Astrocyte (in vitro differentiated cells and primary cell): ENCODE measurements at regions not wholly inside any gene's neighbourhood (a gene's known extent, or its start where the extent isn't known, plus 50 kb on each side); places are given as distances from the start of the nearest gene placed in this dataset.

Source experiments
- DNase-seq: peaks from one replicate; pipeline ENCODE4 v3.0.0-alpha.2; 2010; ENCODE audit warnings: low read depth
- FAIRE-seq: peaks from 2 replicates; lab custom pipeline; 2011; peaks lifted over from hg19 to GRCh38; lab: Jason Lieb, UNC
- H2AFZ ChIP-seq: 2 replicates; pipeline ENCODE4 v1.6.0; 2012; ENCODE audit warnings: low read depth, low read length, inconsistent platforms
- H3K27ac ChIP-seq: 2 replicates; pipeline ENCODE4 v1.5.1; 2011; ENCODE audit warnings: low read depth, low read length, inconsistent platforms
- H3K27me3 ChIP-seq: 2 replicates; pipeline ENCODE4 v1.6.0; 2011; ENCODE audit warnings: low read length, inconsistent platforms; ENCODE audit not compliant: insufficient read depth
- H3K36me3 ChIP-seq: 2 replicates; pipeline ENCODE4 v1.5.1; 2011; ENCODE audit warnings: low read length, inconsistent platforms; ENCODE audit not compliant: insufficient read depth
- H3K4me1 ChIP-seq: 2 replicates; pipeline ENCODE4 v1.5.1; 2011; ENCODE audit warnings: low read length, inconsistent platforms; ENCODE audit not compliant: insufficient read depth
- H3K4me2 ChIP-seq: 2 replicates; pipeline ENCODE4 v1.6.0; 2012; ENCODE audit warnings: low read length, inconsistent platforms
- H3K4me3 ChIP-seq: 2 replicates; pipeline ENCODE4 v1.5.1; 2011; ENCODE audit warnings: low read depth, mild to moderate bottlenecking, low read length, inconsistent platforms; ENCODE audit not compliant: insufficient read depth
- H3K79me2 ChIP-seq: 2 replicates; pipeline ENCODE4 v1.6.0; 2012; ENCODE audit warnings: mild to moderate bottlenecking, low read length, inconsistent platforms; ENCODE audit not compliant: insufficient read depth
- H3K9ac ChIP-seq: 2 replicates; pipeline ENCODE4 v1.6.0; 2012; ENCODE audit warnings: mild to moderate bottlenecking, low read length, inconsistent platforms
- H3K9me3 ChIP-seq: 2 replicates; pipeline ENCODE4 v1.5.1; 2012; ENCODE audit warnings: low read depth, mild to moderate bottlenecking, low read length, inconsistent platforms; ENCODE audit not compliant: insufficient read depth
- H4K20me1 ChIP-seq: 2 replicates; pipeline ENCODE4 v1.6.0; 2012; ENCODE audit warnings: low read length, inconsistent platforms; ENCODE audit not compliant: insufficient read depth
- H3K27ac Mint-ChIP-seq: one replicate; pipeline ENCODE4 v1.8.0; 2021; ENCODE audit warnings: mild to moderate bottlenecking, mixed read lengths; ENCODE audit not compliant: unreplicated experiment
- H3K27me3 Mint-ChIP-seq: one replicate; pipeline ENCODE4 v1.8.0; 2021; ENCODE audit warnings: low read depth, mixed read lengths; ENCODE audit not compliant: unreplicated experiment
- H3K36me3 Mint-ChIP-seq: one replicate; pipeline ENCODE4 v1.8.0; 2021; ENCODE audit warnings: low read depth, mixed read lengths; ENCODE audit not compliant: unreplicated experiment
- H3K4me1 Mint-ChIP-seq: one replicate; pipeline ENCODE4 v1.8.0; 2021; ENCODE audit warnings: low read depth, mixed read lengths; ENCODE audit not compliant: unreplicated experiment
- H3K4me3 Mint-ChIP-seq: one replicate; pipeline ENCODE4 v1.8.0; 2021; ENCODE audit warnings: mild to moderate bottlenecking, moderate library complexity, mixed read lengths; ENCODE audit not compliant: unreplicated experiment
- H3K9me3 Mint-ChIP-seq: one replicate; pipeline ENCODE4 v1.8.0; 2021; ENCODE audit warnings: mild to moderate bottlenecking, mixed read lengths; ENCODE audit not compliant: unreplicated experiment
- CTCF ChIP-seq: IDR thresholded peaks from 2 replicates; pipeline ENCODE4 v1.5.1; 2011; ENCODE audit warnings: low read depth, mild to moderate bottlenecking, inconsistent platforms, low read length, moderate library complexity; ENCODE audit not compliant: insufficient read depth
- EZH2 ChIP-seq: IDR thresholded peaks from 2 replicates; pipeline ENCODE4 v1.6.1; 2012; ENCODE audit warnings: mild to moderate bottlenecking, low read length, inconsistent platforms; ENCODE audit not compliant: insufficient read depth

GRCh38 chr3:492586-493316 lies 296.2 kb downstream of the CHL1 start:
- Mint-ChIP-seq H3K4me3 (no peak overlapping the region), H3K4me1 (no peaks in the 10 kb centered on the region), H3K36me3 (no peaks in the 10 kb centered on the region), H3K27ac (no peak overlapping the region), H3K9me3 (no peaks in the 10 kb centered on the region), H3K27me3 (no peaks in the 10 kb centered on the region)
- Histone ChIP-seq H3K9me3 (peaks cover 3% of the 10 kb centered on the region), H3K4me1 (no peaks in the 10 kb centered on the region), H2AFZ (no peak overlapping the region), H3K4me3 (no peak overlapping the region), H3K27me3 (no peaks in the 10 kb centered on the region), H4K20me1 (no peaks in the 10 kb centered on the region), H3K9ac (no peak overlapping the region), H3K27ac (no peak overlapping the region), H3K4me2 (no peak overlapping the region), H3K36me3 (no peaks in the 10 kb centered on the region), H3K79me2 (no peaks in the 10 kb centered on the region)
- FAIRE-seq: no peak
- DNase-seq: no peak
- TF ChIP-seq EZH2 (no peak), CTCF (no peak)

GRCh38 chr3:494190-494589 lies 297.6 kb downstream of the CHL1 start:
- Mint-ChIP-seq H3K4me1 (no peaks in the 10 kb centered on the region), H3K9me3 (no peaks in the 10 kb centered on the region), H3K27ac (no peak overlapping the region), H3K4me3 (no peak overlapping the region), H3K36me3 (no peaks in the 10 kb centered on the region), H3K27me3 (no peaks in the 10 kb centered on the region)
- FAIRE-seq (no peak), DNase-seq (no peak)
- TF ChIP-seq CTCF (no peak), EZH2 (no peak)
- Histone ChIP-seq H3K9ac (no peak overlapping the region), H3K79me2 (no peaks in the 10 kb centered on the region), H3K27me3 (no peaks in the 10 kb centered on the region), H3K4me3 (no peak overlapping the region), H3K4me2 (no peak overlapping the region), H4K20me1 (no peaks in the 10 kb centered on the region), H3K27ac (no peak overlapping the region), H2AFZ (no peak overlapping the region), H3K36me3 (no peaks in the 10 kb centered on the region), H3K9me3 (peaks cover 3% of the 10 kb centered on the region), H3K4me1 (no peaks in the 10 kb centered on the region)

- H3K4me1 Mint-ChIP-seq: no peaks in the 10 kb centered on the region
- H3K27ac ChIP-seq: no peak overlapping the region
- H3K4me2 ChIP-seq: no peak overlapping the region
- H3K36me3 ChIP-seq: no peaks in the 10 kb centered on the region
- no peak overlapping the region for H3K9ac ChIP-seq
- H3K9me3 Mint-ChIP-seq: peaks cover 2% of the 10 kb centered on the region
- no peak overlapping the region for H3K27ac Mint-ChIP-seq
- H3K27me3 ChIP-seq: no peaks in the 10 kb centered on the region
- DNase-seq (no peak), FAIRE-seq (no peak)
- no peak overlapping the region for H2AFZ ChIP-seq
- H3K4me3 ChIP-seq: no peak overlapping the region
- no peak for TF ChIP-seq CTCF
- no peaks in the 10 kb centered on the region for H3K36me3 Mint-ChIP-seq
- no peak overlapping the region for H3K4me3 Mint-ChIP-seq
- no peaks in the 10 kb centered on the region for H3K9me3 ChIP-seq
- no peaks in the 10 kb centered on the region for H3K27me3 Mint-ChIP-seq
- H4K20me1 ChIP-seq: no peaks in the 10 kb centered on the region
- no peaks in the 10 kb centered on the region for H3K79me2 ChIP-seq
- no peaks in the 10 kb centered on the region for H3K4me1 ChIP-seq
These were observed 301.9 kb downstream of the CHL1 start for GRCh38 chr3:498487-498886.
